Osteocyte (in vitro differentiated cells): ENCODE measurements at regions not wholly inside any gene's neighbourhood (a gene's known extent, or its start where the extent isn't known, plus 50 kb on each side); places are given as distances from the start of the nearest gene placed in this dataset.

Experiments used
- DNase-seq: peaks from one replicate; pipeline ENCODE4 v3.0.0; 2021; ENCODE audit warnings: mixed read lengths; ENCODE audit not compliant: unreplicated experiment; ENCODE audit errors: extremely low spot score
- H3K27ac Mint-ChIP-seq: one replicate; pipeline ENCODE4 v1.8.0; 2021; ENCODE audit warnings: mild to moderate bottlenecking, mixed read lengths; ENCODE audit not compliant: unreplicated experiment
- H3K27me3 Mint-ChIP-seq: one replicate; pipeline ENCODE4 v1.8.0; 2021; ENCODE audit warnings: mixed read lengths; ENCODE audit not compliant: unreplicated experiment
- H3K36me3 Mint-ChIP-seq: one replicate; pipeline ENCODE4 v1.8.0; 2021; ENCODE audit warnings: mixed read lengths; ENCODE audit not compliant: unreplicated experiment
- H3K4me1 Mint-ChIP-seq: one replicate; pipeline ENCODE4 v1.8.0; 2021; ENCODE audit warnings: mixed read lengths; ENCODE audit not compliant: unreplicated experiment
- H3K4me3 Mint-ChIP-seq: one replicate; pipeline ENCODE4 v1.8.0; 2021; ENCODE audit warnings: mild to moderate bottlenecking, moderate library complexity, mixed read lengths; ENCODE audit not compliant: unreplicated experiment
- H3K9me3 Mint-ChIP-seq: one replicate; pipeline ENCODE4 v1.8.0; 2021; ENCODE audit warnings: mixed read lengths; ENCODE audit not compliant: unreplicated experiment
- TF ChIP-seq, protein P1 (sequence below): fragments of 200-600 bp; sonication (generic); IDR thresholded peaks from 2 replicates; pipeline ENCODE4 v1.5.0; 2021; ENCODE audit warnings: antibody characterized with exemption, mild to moderate bottlenecking, moderate library complexity

DNA sequence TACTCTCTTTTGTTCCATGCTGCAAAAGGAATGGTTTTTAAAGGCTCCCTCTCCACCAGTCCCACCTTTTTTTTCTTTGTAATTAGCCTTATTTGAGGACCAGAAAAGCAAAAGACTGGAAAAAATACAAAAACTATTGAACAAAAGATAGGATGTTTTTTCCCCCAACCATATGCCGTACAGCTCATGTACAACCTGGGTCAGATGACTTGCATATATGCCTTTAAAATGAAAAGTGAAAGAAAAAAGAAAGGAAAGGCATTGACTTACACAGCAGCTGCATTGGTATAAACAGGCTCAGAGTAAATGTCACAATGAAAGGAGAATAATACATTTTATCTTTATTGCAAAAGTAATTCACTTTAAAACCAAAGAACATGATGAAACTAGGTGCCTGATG is 69.5 kb upstream of the CMC1 start:
- Mint-ChIP-seq H3K4me3 (no peak overlapping the region), H3K4me1 (no peaks in the 10 kb centered on the region), H3K36me3 (no peaks in the 10 kb centered on the region), H3K27me3 (peaks cover 4% of the 10 kb centered on the region), H3K27ac (no peak overlapping the region), H3K9me3 (no peaks in the 10 kb centered on the region)
- TF ChIP-seq, protein P1, sequence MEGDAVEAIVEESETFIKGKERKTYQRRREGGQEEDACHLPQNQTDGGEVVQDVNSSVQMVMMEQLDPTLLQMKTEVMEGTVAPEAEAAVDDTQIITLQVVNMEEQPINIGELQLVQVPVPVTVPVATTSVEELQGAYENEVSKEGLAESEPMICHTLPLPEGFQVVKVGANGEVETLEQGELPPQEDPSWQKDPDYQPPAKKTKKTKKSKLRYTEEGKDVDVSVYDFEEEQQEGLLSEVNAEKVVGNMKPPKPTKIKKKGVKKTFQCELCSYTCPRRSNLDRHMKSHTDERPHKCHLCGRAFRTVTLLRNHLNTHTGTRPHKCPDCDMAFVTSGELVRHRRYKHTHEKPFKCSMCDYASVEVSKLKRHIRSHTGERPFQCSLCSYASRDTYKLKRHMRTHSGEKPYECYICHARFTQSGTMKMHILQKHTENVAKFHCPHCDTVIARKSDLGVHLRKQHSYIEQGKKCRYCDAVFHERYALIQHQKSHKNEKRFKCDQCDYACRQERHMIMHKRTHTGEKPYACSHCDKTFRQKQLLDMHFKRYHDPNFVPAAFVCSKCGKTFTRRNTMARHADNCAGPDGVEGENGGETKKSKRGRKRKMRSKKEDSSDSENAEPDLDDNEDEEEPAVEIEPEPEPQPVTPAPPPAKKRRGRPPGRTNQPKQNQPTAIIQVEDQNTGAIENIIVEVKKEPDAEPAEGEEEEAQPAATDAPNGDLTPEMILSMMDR = no peak
- DNase-seq = no peak

DNA sequence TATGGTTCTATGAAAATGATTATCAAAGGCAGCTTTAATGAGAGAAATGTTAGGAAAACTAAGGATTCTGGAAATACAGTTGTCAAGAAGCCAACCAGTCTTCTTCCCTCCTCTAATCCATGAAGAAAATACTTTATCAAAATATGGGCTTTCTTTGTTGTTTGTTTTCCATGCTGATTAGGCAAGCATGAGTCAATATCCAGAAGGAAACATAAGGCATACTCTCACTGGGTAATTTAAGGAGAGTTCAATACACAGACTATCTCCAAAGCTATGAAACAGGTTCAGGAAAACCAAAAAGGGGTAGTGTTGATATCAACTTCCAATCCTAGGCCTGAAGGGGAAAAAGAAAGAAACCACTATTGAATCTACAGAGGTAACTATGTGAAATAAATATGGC is 68.7 kb upstream of the CMC1 start:
- TF ChIP-seq, protein P1 = no peak
- H3K27me3 Mint-ChIP-seq = peaks cover 4% of the 10 kb centered on the region
- no peaks in the 10 kb centered on the region for H3K9me3 Mint-ChIP-seq
- no peak for DNase-seq
- H3K36me3 Mint-ChIP-seq = no peaks in the 10 kb centered on the region
- H3K27ac Mint-ChIP-seq = no peak overlapping the region
- H3K4me3 Mint-ChIP-seq = no peak overlapping the region
- no peaks in the 10 kb centered on the region for H3K4me1 Mint-ChIP-seq

DNA sequence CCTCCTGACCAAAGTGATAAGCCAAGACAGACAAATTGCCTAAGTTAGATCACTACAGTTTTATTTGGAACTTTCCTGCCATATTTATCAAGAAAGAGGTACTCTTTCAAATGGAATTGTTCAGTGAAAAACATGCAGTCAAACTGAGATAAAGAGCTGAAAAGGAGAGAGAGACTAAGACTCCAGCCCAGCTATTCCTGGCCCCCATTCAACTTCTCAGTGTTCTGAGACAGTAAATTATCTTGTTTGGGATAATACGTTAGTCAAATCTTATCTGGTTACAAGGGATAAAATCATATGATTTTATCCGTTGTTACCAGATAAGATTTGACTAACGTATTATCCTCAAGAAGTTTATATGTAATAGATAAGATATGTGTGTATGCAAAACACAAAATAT is 67.6 kb upstream of the CMC1 start:
- no peaks in the 10 kb centered on the region for H3K36me3 Mint-ChIP-seq
- peaks cover 4% of the 10 kb centered on the region for H3K27me3 Mint-ChIP-seq
- DNase-seq = no peak

DNA sequence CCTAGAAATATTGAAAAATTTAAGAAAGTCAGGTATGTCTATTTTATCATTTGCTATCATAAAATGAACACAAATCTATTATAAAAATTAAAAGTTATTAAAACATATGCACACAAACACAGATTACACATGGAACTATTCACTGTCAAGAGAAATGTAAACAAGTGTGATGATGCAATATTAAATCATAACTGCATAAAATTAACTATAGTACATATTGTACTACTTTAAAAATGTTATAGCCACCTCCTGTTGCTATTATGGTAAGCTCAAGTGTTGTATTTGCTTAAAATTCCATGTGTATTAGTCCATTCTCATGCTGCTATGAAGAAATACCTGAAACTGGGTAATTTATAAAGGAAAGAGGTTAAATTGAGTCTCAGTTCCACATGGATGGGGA is 54.7 kb upstream of the CMC1 start:
- no peaks in the 10 kb centered on the region for H3K36me3 Mint-ChIP-seq
- H3K27me3 Mint-ChIP-seq = peaks cover 3% of the 10 kb centered on the region
- H3K27ac Mint-ChIP-seq = no peak overlapping the region
- H3K4me1 Mint-ChIP-seq = no peaks in the 10 kb centered on the region
- H3K9me3 Mint-ChIP-seq = no peaks in the 10 kb centered on the region
- no peak for DNase-seq
- TF ChIP-seq, protein P1 = no peak
- no peak overlapping the region for H3K4me3 Mint-ChIP-seq

More for the DNA sequence above, 67.6 kb upstream of the CMC1 start:
- Mint-ChIP-seq H3K4me1 (no peaks in the 10 kb centered on the region), H3K27ac (no peak overlapping the region), H3K9me3 (no peaks in the 10 kb centered on the region), H3K4me3 (no peak overlapping the region)
- TF ChIP-seq, protein P1 = no peak

DNA sequence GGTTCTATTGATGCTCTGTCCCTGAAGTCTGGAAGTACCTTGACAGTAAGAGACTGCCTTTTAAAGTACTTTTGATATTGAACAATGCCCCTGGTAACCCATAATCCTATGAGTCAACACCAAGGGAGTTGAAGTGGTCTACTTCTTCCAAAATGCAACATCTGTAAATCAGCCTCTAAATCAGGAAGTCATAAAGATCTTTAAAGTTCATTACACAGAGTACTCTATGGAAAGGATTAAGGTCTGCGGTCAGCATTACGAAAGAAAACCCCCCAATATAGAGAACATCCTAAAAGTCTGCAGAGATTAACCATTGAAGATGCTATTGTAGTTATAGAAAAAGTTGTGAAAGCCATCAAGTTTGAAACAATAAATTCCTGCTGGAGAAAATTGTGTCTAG is 52.7 kb upstream of the CMC1 start:
- Mint-ChIP-seq H3K27me3 (no peaks in the 10 kb centered on the region), H3K27ac (no peak overlapping the region), H3K4me3 (no peak overlapping the region), H3K4me1 (no peaks in the 10 kb centered on the region), H3K36me3 (no peaks in the 10 kb centered on the region), H3K9me3 (no peaks in the 10 kb centered on the region)
- TF ChIP-seq, protein P1 = no peak
- DNase-seq = no peak
